ENCODE measurements at regions not wholly inside any gene's neighbourhood (a gene's known extent, or its start where the extent isn't known, plus 50 kb on each side); places are given as distances from the start of the nearest gene placed in this dataset.

DNA sequence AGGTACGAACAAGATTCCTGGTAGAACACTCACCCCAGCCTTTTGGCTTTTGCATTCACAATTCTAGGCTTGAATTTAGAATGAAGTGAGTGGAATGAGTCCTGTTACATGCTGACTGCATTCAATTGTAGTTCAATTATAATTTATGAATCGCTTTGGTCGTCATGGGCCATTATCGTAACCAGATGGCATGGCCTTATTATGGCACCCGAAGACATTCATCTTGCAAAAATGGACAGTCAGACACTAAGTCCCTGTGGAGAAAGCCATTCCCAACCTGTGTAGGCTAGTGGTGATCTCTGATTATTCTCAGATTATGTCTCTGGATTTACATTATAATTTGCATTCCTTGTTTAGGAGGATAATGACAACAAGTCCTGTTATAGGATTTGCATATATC lies 292.4 kb upstream of the NPSR1 start:
- no peaks in the 10 kb centered on the region for H3K27me3 ChIP-seq (ENCODE audit: insufficient read depth)
- DNase-seq (ENCODE audit: low spot score) (no peak), ATAC-seq (no peak)
- H3K4me3 Mint-ChIP-seq = no peak overlapping the region
- no peaks in the 10 kb centered on the region for H3K27me3 Mint-ChIP-seq (ENCODE audit: insufficient read depth, low read depth, poor library complexity)
- 0 out of 2 replicates have a peak, but pooled peaks cover 5% of the 10 kb centered on the region for H3K9me2 ChIP-seq (ENCODE audit: insufficient read depth)
- no peak for TF ChIP-seq NANOG (IDR thresholded peaks at IDR 0.05; ENCODE audit: borderline replicate concordance)
- no peak for TF ChIP-seq ZNF331 (CRISPR knock-in tag; IDR thresholded peaks at IDR 0.05; ENCODE audit: low read depth)
- no peak for TF ChIP-seq POLR2AphosphoS5 (IDR thresholded peaks at IDR 0.05; ENCODE audit: low read depth)
- TF ChIP-seq, protein P1, sequence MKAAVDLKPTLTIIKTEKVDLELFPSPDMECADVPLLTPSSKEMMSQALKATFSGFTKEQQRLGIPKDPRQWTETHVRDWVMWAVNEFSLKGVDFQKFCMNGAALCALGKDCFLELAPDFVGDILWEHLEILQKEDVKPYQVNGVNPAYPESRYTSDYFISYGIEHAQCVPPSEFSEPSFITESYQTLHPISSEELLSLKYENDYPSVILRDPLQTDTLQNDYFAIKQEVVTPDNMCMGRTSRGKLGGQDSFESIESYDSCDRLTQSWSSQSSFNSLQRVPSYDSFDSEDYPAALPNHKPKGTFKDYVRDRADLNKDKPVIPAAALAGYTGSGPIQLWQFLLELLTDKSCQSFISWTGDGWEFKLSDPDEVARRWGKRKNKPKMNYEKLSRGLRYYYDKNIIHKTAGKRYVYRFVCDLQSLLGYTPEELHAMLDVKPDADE (IDR thresholded peaks at IDR 0.05) = no peak
- TF ChIP-seq JUNB (IDR thresholded peaks at IDR 0.05; ENCODE audit: unreplicated experiment) = no peak
- no peak overlapping the region for H3K4me2 ChIP-seq
- H3K36me3 ChIP-seq (ENCODE audit: insufficient read depth) = no peaks in the 10 kb centered on the region
- H3K4me1 ChIP-seq (ENCODE audit: insufficient read depth) = no peaks in the 10 kb centered on the region
- no peaks in the 10 kb centered on the region for H3K36me3 Mint-ChIP-seq (ENCODE audit: low read depth)
- no peaks in the 10 kb centered on the region for H3F3A ChIP-seq (replicated peaks; ENCODE audit: low read depth)
- no peak overlapping the region for H2AFZ ChIP-seq
- H3K4me1 Mint-ChIP-seq = no peaks in the 10 kb centered on the region
- H3K27ac ChIP-seq (ENCODE audit: low read depth) = no peak overlapping the region
- H4K20me1 ChIP-seq (replicated peaks; ENCODE audit: insufficient read depth) = no peaks in the 10 kb centered on the region
- no peaks in the 10 kb centered on the region for H3K79me2 ChIP-seq (replicated peaks; ENCODE audit: insufficient read depth)
- H3K4me3 ChIP-seq = no peak overlapping the region
- no peak overlapping the region for H3K27ac Mint-ChIP-seq
- H3K9me3 Mint-ChIP-seq = no peaks in the 10 kb centered on the region

DNA sequence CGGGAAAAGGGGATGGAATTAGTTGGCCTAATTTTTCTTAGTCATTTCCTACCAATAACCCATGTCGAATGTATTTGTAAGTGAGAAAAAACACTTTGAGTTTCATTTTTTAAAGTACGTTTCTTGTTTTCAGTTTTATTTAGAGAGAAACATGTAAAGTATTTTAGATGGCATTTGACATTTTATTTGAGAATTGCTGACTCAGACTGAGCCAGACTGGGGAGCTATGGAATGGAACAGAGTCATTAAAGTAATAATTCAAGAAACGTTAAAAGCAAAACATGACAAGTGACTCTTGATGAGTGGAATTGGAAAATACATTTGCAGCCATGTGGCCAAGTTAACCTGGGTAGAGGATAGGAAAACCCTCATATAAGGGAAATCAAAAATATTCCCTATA lies 286.1 kb upstream of the NPSR1 start:
- H3K4me1 ChIP-seq (ENCODE audit: insufficient read depth) = no peaks in the 10 kb centered on the region

More for the DNA sequence above, 286.1 kb upstream of the NPSR1 start:
- Histone ChIP-seq H3K27me3 (ENCODE audit: insufficient read depth) (no peaks in the 10 kb centered on the region), H2AFZ (no peak overlapping the region), H3K27ac (ENCODE audit: low read depth) (no peak overlapping the region), H3F3A (replicated peaks; ENCODE audit: low read depth) (no peaks in the 10 kb centered on the region), H3K9me2 (ENCODE audit: insufficient read depth) (no peaks in the 10 kb centered on the region; the same call in 1 of the 2 replicates), H3K79me2 (replicated peaks; ENCODE audit: insufficient read depth) (no peaks in the 10 kb centered on the region), H4K20me1 (replicated peaks; ENCODE audit: insufficient read depth) (no peaks in the 10 kb centered on the region), H3K4me3 (no peak overlapping the region), H3K4me2 (no peak overlapping the region), H3K36me3 (ENCODE audit: insufficient read depth) (no peaks in the 10 kb centered on the region)
- Mint-ChIP-seq H3K9me3 (no peaks in the 10 kb centered on the region), H3K27me3 (ENCODE audit: insufficient read depth, low read depth, poor library complexity) (no peaks in the 10 kb centered on the region), H3K4me1 (no peaks in the 10 kb centered on the region), H3K4me3 (no peak overlapping the region), H3K27ac (no peak overlapping the region), H3K36me3 (ENCODE audit: low read depth) (no peaks in the 10 kb centered on the region)
- ATAC-seq (no peak), DNase-seq (ENCODE audit: low spot score) (no peak)
- TF ChIP-seq, protein P1 (IDR thresholded peaks at IDR 0.05) = no peak
- TF ChIP-seq, protein P2, sequence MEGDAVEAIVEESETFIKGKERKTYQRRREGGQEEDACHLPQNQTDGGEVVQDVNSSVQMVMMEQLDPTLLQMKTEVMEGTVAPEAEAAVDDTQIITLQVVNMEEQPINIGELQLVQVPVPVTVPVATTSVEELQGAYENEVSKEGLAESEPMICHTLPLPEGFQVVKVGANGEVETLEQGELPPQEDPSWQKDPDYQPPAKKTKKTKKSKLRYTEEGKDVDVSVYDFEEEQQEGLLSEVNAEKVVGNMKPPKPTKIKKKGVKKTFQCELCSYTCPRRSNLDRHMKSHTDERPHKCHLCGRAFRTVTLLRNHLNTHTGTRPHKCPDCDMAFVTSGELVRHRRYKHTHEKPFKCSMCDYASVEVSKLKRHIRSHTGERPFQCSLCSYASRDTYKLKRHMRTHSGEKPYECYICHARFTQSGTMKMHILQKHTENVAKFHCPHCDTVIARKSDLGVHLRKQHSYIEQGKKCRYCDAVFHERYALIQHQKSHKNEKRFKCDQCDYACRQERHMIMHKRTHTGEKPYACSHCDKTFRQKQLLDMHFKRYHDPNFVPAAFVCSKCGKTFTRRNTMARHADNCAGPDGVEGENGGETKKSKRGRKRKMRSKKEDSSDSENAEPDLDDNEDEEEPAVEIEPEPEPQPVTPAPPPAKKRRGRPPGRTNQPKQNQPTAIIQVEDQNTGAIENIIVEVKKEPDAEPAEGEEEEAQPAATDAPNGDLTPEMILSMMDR (conservative IDR thresholded peaks at IDR 0.05; ENCODE audit: low read depth in 2 of 2) = no peak
- no peak for TF ChIP-seq JUNB (IDR thresholded peaks at IDR 0.05; ENCODE audit: unreplicated experiment)
- TF ChIP-seq REST (IDR thresholded peaks at IDR 0.05; ENCODE audit: unreplicated experiment) = no peak
- no peak for TF ChIP-seq ZNF114 (CRISPR knock-in tag; IDR thresholded peaks at IDR 0.05)
- TF ChIP-seq EZH2 (IDR thresholded peaks at IDR 0.05; ENCODE audit: low read depth, unreplicated experiment) = no peak
- no peak for TF ChIP-seq ZNF331 (CRISPR knock-in tag; IDR thresholded peaks at IDR 0.05; ENCODE audit: low read depth)
- TF ChIP-seq EZH2phosphoT487 (IDR thresholded peaks at IDR 0.05; ENCODE audit: unreplicated experiment) = no peak

Data from GM23338 (cell line).